Pancreas (tissue), 10 donors: ENCODE measurements at regions not wholly inside any gene's neighbourhood (a gene's known extent, or its start where the extent isn't known, plus 50 kb on each side); places are given as distances from the start of the nearest gene placed in this dataset.

Experiments
- ATAC-seq, 4 donors: fragments of 200-7000 bp; cut with Tn5 transposase; one replicate each; pipeline versions ENCODE4 v1.8.0 to v1.9.1; 2020; ENCODE audit warnings: mild to moderate bottlenecking in 4 of 4, moderate library complexity in 4 of 4
- DNase-seq, 6 donors: peaks; one replicate each; pipeline ENCODE4 v3.0.0-alpha.2; 2020
- FAIRE-seq: peaks from 2 replicates; lab custom pipeline; 2012; peaks lifted over from hg19 to GRCh38; lab: Jason Lieb, UNC
- H3K27ac ChIP-seq, 4 donors: fragments of 200-600 bp; sonication (generic); 1 replicate in 3 of 4; 2 replicates in 1 of 4; pipeline versions ENCODE4 v1.5.0 to v1.8.0; 2020
- H3K27me3 ChIP-seq, 4 donors: fragments of 200-600 bp; one replicate each; pipeline ENCODE4 v1.8.0; 2021
- H3K36me3 ChIP-seq, 3 donors: fragments of 200-600 bp; sonication (generic) in 1 of 3; one replicate each; pipeline versions ENCODE4 v1.5.0 to v1.8.0; 2020 to 2021
- H3K4me1 ChIP-seq, 3 donors: fragments of 200-600 bp; one replicate each; pipeline ENCODE4 v1.8.0; 2021
- H3K4me3 ChIP-seq, 4 donors: fragments of 200-600 bp; sonication (generic) in 2 of 4; one replicate each; pipeline versions ENCODE4 v1.5.0 to v1.8.0; 2020 to 2021
- H3K9me3 ChIP-seq, 4 donors: fragments of 200-600 bp; one replicate each; pipeline ENCODE4 v1.8.0; 2021
- WGBS, 2 donors: extraction: QIAGEN DNeasy Blood & Tissue Kit; methylation state at CpG; one replicate each; pipeline ENCODE4 v1.1.7; 2013; 5-methylcytosine and 5-hydroxymethylcytosine counted together
- intact Hi-C, 3 donors: fragments of 100-400 bp; cut with DNase I; formaldehyde crosslinking; loops; one replicate each; pipeline versions ENCODE4 v1.11.1 to v1.14.2; 2022
- TF ChIP-seq, protein P1 (sequence below), 4 donors: fragments of 200-600 bp; sonication (generic) in 3 of 4; IDR thresholded peaks; one replicate each; pipeline versions ENCODE4 v1.5.0 to v1.8.0; 2021; ENCODE audit warnings: antibody characterized with exemption in 4 of 4
- donor health status: healthy with polysubstance abuse.
- donor health status: DM: no; HTN: no; CAD: no; lungs with moderate emphysema.
- donor health status: DM: no; HTN: no; CAD: no.
- donor health status: control.
- donor health status: control.
- donor health status: Bipolar disorder and iron deficiency.
- donor health status: DM: yes; HTN: yes; CAD: no.
- donor health status: DM: no; HTN: no; CAD: no.
- donor health status: DM: no; HTN: no; CAD: no.
- donor health status: DM: yes; HTN: yes; CAD: no.

DNA sequence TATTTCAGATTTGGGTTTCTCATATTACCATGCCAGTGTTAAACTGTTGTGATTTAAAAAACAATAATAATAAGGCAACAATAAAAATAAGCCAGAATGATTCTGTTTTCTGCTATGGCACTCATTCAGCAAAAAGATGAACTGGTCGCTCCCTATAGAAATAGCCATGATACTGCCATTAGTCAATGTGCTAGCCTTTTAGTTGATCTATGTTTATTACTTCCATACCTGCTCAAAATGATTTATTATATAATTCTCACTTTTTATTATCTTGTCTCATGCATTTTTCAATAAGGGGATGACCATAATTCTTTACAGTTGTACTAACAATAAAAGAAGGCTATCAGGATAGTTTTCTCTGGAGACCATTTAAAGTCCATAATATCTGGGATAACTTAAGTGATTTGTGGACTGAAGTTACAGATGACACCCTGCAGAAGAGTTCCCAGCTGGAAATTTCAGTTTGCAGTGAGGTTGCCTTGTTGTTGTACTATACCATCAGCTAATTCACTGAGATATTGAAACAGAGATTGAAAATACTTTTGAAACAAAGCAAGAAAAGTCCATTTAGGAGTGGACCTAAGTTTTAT, 334.3 kb downstream of the GABRB2 start:
- Histone ChIP-seq H3K27ac (no peak overlapping the region), H3K27me3 (no peaks in the 10 kb centered on the region), H3K36me3 (no peaks in the 10 kb centered on the region), H3K4me3 (no peak overlapping the region), H3K9me3 (no peaks in the 10 kb centered on the region), H3K4me1 (no peaks in the 10 kb centered on the region)
- intact Hi-C loops = no loop called here
- WGBS, 2 donors = 90 to 97% methylated on average over 1 of the region's 1 CpG
- FAIRE-seq (no peak), DNase-seq (no peak), ATAC-seq (no peak)
- TF ChIP-seq, protein P1, sequence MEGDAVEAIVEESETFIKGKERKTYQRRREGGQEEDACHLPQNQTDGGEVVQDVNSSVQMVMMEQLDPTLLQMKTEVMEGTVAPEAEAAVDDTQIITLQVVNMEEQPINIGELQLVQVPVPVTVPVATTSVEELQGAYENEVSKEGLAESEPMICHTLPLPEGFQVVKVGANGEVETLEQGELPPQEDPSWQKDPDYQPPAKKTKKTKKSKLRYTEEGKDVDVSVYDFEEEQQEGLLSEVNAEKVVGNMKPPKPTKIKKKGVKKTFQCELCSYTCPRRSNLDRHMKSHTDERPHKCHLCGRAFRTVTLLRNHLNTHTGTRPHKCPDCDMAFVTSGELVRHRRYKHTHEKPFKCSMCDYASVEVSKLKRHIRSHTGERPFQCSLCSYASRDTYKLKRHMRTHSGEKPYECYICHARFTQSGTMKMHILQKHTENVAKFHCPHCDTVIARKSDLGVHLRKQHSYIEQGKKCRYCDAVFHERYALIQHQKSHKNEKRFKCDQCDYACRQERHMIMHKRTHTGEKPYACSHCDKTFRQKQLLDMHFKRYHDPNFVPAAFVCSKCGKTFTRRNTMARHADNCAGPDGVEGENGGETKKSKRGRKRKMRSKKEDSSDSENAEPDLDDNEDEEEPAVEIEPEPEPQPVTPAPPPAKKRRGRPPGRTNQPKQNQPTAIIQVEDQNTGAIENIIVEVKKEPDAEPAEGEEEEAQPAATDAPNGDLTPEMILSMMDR (IDR thresholded peaks at IDR 0.05) = no peak

DNA sequence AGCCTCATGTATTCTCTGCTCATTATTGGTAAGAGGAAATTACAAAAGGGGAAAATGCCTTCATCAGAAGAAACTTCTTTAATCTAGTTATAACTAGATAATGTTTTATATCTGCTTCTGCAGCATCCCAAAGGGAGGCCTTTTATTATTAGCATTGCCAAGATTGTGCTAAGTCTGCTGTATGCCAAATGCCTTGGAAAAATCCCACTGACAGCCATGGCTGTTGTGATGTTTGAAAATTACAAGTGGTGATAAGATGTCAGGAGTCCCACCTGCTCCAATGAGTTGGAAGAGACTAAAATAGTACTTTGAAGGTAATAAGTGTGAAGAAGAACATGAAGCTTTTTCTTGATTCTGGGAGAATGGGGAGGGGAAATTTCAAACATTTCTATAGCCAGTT, 345.0 kb downstream of the GABRB2 start:
- TF ChIP-seq, protein P1 (IDR thresholded peaks at IDR 0.05) = no peak
- Histone ChIP-seq H3K4me1 (no peaks in the 10 kb centered on the region), H3K36me3 (no peaks in the 10 kb centered on the region), H3K9me3 (no peaks in the 10 kb centered on the region), H3K27ac (no peak overlapping the region), H3K27me3 (no peaks in the 10 kb centered on the region), H3K4me3 (no peak overlapping the region)
- ATAC-seq (no peak), DNase-seq (no peak), FAIRE-seq (no peak)
- intact Hi-C loops = no loop called here

DNA sequence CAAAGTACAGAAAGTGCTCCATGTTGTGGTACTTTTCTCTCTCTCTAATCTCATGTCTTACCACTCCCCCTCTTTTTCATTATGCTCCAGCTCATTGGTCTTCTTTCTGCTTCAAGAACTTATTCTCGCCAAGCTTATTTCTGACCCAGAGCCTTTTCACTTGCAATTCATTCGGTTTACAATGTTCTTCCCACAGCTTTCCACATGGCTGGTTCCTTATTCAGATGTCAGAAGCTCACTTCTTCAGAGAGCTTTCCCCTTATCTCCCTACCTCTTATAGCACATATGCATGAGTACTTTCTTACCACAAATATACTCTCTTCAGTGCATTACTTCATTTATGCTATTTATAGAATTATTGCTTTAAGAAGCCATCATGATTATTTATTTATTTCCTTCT, 338.8 kb upstream of the ATP10B start:
- H3K36me3 ChIP-seq = no peaks in the 10 kb centered on the region
- ATAC-seq (no peak), FAIRE-seq (no peak), DNase-seq (no peak)
- no peak overlapping the region for H3K27ac ChIP-seq
- H3K4me3 ChIP-seq = no peak overlapping the region
- intact Hi-C loops = no loop called here
- no peaks in the 10 kb centered on the region for H3K27me3 ChIP-seq
- 76 to 81% methylated on average over 2 of the region's 2 CpGs for WGBS, 2 donors
- H3K4me1 ChIP-seq = no peaks in the 10 kb centered on the region
- H3K9me3 ChIP-seq = no peaks in the 10 kb centered on the region
- TF ChIP-seq, protein P1 (IDR thresholded peaks at IDR 0.05) = no peak

DNA sequence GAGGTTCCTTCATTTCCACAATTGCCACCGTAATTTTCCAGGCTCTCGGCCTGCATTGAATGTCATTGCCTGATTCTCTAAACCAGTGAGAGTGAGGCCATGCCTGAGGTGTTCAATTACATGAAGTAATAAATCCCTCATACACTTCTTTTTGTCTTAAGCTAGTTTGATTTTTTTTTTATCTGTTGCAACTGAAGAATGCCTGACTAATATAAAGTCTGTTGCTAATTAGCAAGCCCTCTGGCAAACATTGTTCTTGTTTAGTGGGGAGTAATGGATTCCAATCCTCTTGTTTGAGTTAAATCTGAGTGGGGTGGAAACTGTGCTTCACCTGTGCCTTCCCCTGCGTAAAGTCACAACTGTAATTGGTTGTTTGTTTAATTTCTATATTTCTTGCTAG, 338.1 kb upstream of the ATP10B start:
- Histone ChIP-seq H3K4me3 (no peak overlapping the region), H3K27ac (no peak overlapping the region), H3K9me3 (no peaks in the 10 kb centered on the region), H3K27me3 (no peaks in the 10 kb centered on the region), H3K36me3 (no peaks in the 10 kb centered on the region), H3K4me1 (no peaks in the 10 kb centered on the region)
- ATAC-seq = no peak
- FAIRE-seq = no peak
- WGBS, 2 donors = 91% methylated on average over 3 of the region's 3 CpGs
- TF ChIP-seq, protein P1 (IDR thresholded peaks at IDR 0.05) = no peak
- intact Hi-C loops = no loop called here
- no peak for DNase-seq

DNA sequence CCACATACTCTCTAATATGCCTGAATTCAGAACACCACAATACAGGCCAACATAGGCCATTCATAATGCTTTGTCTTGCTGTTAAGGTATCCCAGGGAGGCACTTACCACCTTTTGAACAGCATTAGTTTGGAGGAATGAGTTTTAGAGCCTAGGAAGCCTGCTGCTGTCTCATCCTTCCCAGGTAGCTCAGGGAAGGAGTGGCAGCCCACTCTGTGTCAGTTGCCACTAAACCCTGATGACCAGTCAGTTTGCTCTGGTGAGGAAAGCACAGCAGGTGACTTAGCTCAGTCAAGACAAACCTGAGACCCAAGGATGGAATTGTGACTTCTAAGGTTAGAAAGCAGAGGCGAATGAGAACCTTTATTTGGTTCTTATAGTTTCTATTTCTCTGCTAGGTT, 337.4 kb upstream of the ATP10B start:
- H3K27ac ChIP-seq = no peak overlapping the region
- H3K4me3 ChIP-seq = no peak overlapping the region
- no peaks in the 10 kb centered on the region for H3K27me3 ChIP-seq
- intact Hi-C loops = no loop called here
- TF ChIP-seq, protein P1 (IDR thresholded peaks at IDR 0.05) = no peak
- no peaks in the 10 kb centered on the region for H3K9me3 ChIP-seq
- 42 to 52% methylated on average over 1 of the region's 1 CpG for WGBS, 2 donors
- H3K36me3 ChIP-seq = no peaks in the 10 kb centered on the region
- DNase-seq = no peak
- no peak for FAIRE-seq
- no peaks in the 10 kb centered on the region for H3K4me1 ChIP-seq
- ATAC-seq = no peak
